ENCODE measurements at regions not wholly inside any gene's neighbourhood (a gene's known extent, or its start where the extent isn't known, plus 50 kb on each side); places are given as distances from the start of the nearest gene placed in this dataset.

DNA sequence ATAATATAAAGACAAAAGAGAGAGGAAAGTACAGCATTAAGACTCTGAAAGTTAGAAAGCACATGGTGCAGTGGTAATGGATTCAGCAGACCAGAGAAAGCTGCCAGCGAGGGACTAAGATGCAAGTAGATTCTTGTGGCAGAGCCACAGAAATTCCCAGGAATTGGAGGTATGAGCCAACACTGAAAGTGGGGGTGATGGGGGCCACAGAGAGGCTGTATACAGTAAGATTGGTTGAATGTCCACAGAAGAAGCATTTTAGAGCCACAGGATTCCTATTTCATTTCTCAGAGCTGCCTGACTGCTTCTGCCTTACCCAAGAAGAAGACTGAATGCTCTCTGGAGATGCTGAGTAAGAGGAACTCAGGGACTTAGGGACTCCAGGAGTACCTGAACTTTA lies 295.0 kb downstream of the LMO7 start:
- Histone ChIP-seq H3K4me3 (no peak overlapping the region), H3K27ac (replicated peaks in 1 of 4) (no peak overlapping the region), H3K36me3 (no peaks in the 10 kb centered on the region), H3K4me1 (peaks cover 0 to 14% (median 3%) of the 10 kb centered on the region in 4 donors), H3K9me3 (no peaks in the 10 kb centered on the region), H3K27me3 (no peaks in the 10 kb centered on the region)
- intact Hi-C loops (cut with DNase I) = no loop called here
- no peak for DNase-seq (ENCODE audit: extremely low spot score)
- WGBS = 85% methylated on average over 1 of the region's 1 CpG
- no peak for TF ChIP-seq POLR2A (IDR thresholded peaks at IDR 0.05; ENCODE audit: low read depth)
- TF ChIP-seq, protein P1, sequence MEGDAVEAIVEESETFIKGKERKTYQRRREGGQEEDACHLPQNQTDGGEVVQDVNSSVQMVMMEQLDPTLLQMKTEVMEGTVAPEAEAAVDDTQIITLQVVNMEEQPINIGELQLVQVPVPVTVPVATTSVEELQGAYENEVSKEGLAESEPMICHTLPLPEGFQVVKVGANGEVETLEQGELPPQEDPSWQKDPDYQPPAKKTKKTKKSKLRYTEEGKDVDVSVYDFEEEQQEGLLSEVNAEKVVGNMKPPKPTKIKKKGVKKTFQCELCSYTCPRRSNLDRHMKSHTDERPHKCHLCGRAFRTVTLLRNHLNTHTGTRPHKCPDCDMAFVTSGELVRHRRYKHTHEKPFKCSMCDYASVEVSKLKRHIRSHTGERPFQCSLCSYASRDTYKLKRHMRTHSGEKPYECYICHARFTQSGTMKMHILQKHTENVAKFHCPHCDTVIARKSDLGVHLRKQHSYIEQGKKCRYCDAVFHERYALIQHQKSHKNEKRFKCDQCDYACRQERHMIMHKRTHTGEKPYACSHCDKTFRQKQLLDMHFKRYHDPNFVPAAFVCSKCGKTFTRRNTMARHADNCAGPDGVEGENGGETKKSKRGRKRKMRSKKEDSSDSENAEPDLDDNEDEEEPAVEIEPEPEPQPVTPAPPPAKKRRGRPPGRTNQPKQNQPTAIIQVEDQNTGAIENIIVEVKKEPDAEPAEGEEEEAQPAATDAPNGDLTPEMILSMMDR (IDR thresholded peaks at IDR 0.05) = no peak
- TF ChIP-seq POLR2AphosphoS5 (IDR thresholded peaks at IDR 0.05) = no peak
- TF ChIP-seq EP300 (IDR thresholded peaks at IDR 0.05) = no peak

DNA sequence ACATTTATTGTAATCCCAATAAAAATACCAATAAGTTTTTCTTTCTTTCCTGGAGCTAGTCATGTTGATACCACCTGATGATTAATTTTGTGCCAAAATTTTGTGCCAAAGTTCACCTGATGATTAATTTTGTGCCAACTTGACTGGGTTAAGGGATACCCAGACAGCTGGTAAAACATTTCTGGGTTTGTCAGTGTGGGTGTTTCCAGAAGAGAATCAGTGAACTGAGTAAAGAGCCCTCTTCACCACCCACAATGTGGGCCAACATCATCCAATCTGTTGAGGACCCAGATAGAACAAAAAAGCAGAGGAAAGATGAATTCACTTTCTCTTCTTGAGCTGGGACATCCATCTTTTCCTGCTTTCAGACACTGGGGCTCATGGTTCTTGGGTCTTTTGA lies 292.9 kb downstream of the LMO7 start:
- H3K4me3 ChIP-seq = no peak overlapping the region

DNA sequence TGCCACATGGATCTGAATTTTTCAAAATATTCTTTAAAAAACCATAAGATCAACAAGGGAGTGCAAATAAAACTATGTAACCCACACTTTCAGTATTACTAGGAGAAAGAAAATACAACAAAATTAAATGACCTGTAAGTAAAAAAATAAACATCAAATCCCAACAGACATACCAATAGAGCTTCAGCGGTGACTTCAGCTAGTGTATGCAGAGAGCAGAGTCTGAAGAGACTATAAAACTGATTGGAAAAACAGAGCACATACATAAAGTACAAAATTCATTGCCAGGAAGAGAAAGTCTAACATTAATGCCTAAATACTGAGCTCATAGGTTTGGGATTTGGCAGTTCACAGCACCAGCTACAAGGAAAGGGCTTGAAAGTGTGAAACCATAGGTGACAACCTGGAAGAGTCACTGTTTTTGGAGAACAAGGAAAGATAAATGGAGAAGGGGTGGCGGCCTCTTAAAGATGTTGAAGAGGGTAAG lies 291.1 kb downstream of the LMO7 start:
- WGBS = 88% methylated on average over 2 of the region's 2 CpGs
- Histone ChIP-seq H3K4me3 (no peak overlapping the region), H3K36me3 (no peaks in the 10 kb centered on the region), H3K9me3 (no peaks in the 10 kb centered on the region), H3K27me3 (no peaks in the 10 kb centered on the region), H3K27ac (replicated peaks in 1 of 4) (no peak overlapping the region), H3K4me1 (peaks cover 0 to 26% (median 7%) of the 10 kb centered on the region in 4 donors)
- no peak for DNase-seq (ENCODE audit: extremely low spot score)
- intact Hi-C loops (cut with DNase I) = no loop called here
- TF ChIP-seq, protein P1 (IDR thresholded peaks at IDR 0.05) = no peak
- no peak for TF ChIP-seq EP300 (IDR thresholded peaks at IDR 0.05)
- no peak for TF ChIP-seq POLR2AphosphoS5 (IDR thresholded peaks at IDR 0.05)
- no peak for TF ChIP-seq POLR2A (IDR thresholded peaks at IDR 0.05; ENCODE audit: low read depth)

More for the DNA sequence above, 292.9 kb downstream of the LMO7 start:
- intact Hi-C loops (cut with DNase I) = no loop called here
- DNase-seq (ENCODE audit: extremely low spot score) = no peak
- H3K27ac ChIP-seq (replicated peaks in 1 of 4) = no peak overlapping the region
- no peaks in the 10 kb centered on the region for H3K27me3 ChIP-seq
- H3K9me3 ChIP-seq = no peaks in the 10 kb centered on the region
- H3K4me1 ChIP-seq = peaks cover 0 to 26% (median 7%) of the 10 kb centered on the region in 4 donors
- no peak for TF ChIP-seq POLR2A (IDR thresholded peaks at IDR 0.05; ENCODE audit: low read depth)
- TF ChIP-seq, protein P1 (IDR thresholded peaks at IDR 0.05) = no peak
- TF ChIP-seq POLR2AphosphoS5 (IDR thresholded peaks at IDR 0.05) = no peak
- TF ChIP-seq EP300 (IDR thresholded peaks at IDR 0.05) = no peak
- H3K36me3 ChIP-seq = no peaks in the 10 kb centered on the region

DNA sequence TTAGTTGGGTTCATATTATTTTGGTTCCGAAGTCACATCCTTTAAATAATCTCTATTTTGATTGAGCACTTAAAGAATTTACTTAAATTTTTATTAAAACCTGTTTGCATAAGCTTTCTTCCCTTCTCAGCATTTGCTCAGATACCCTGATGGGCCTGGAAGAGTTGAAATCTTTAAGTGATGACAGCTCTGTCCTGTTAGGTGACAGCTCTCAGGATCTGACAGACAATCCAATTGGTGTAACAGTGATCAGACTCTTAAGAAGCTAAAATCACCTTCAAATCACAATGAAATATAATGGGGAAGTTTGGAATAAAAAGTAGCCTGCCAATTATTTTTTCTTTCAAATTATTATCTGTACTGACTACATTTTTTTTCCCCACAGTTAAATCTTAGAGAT lies 284.4 kb downstream of the LMO7 start:
- Histone ChIP-seq H3K9me3 (no peaks in the 10 kb centered on the region), H3K27me3 (no peaks in the 10 kb centered on the region), H3K4me3 (no peak overlapping the region), H3K27ac (replicated peaks in 1 of 4) (no peak overlapping the region), H3K36me3 (no peaks in the 10 kb centered on the region), H3K4me1 (peaks cover 4 to 30% (median 21%) of the 10 kb centered on the region in 4 donors)
- WGBS = 77% methylated on average over 1 of the region's 1 CpG
- intact Hi-C loops (cut with DNase I) = no loop called here
- no peak for TF ChIP-seq EP300 (IDR thresholded peaks at IDR 0.05)
- no peak for TF ChIP-seq POLR2A (IDR thresholded peaks at IDR 0.05; ENCODE audit: low read depth)
- DNase-seq (ENCODE audit: extremely low spot score) = no peak

DNA sequence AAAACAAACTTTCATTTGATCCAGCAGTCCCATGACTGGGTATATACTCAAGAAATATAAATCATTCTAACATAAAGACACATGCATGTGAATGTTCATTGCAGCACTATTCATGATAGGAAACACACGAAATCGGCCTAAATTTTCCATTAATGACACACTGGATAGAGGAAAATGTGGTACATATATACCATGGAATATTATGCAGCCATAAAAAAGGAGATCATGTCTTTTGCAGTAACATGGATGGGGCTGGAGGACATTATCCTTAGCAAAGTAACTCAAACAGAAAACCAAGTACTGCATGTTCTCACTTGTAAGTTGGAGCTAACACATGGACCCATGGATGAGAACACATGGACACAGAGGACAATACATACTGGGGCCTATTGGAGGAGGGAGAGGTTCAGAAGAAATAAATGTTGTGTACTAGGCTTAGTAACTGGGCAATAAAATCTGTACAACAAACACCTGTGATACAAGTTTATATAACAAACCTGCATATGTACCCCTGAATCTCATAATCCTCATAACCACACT lies 283.6 kb downstream of the LMO7 start:
- Histone ChIP-seq H3K9me3 (no peaks in the 10 kb centered on the region), H3K27ac (replicated peaks in 1 of 4) (no peak overlapping the region), H3K27me3 (no peaks in the 10 kb centered on the region), H3K4me1 (peaks cover 4 to 32% (median 29%) of the 10 kb centered on the region in 4 donors), H3K4me3 (no peak overlapping the region), H3K36me3 (no peaks in the 10 kb centered on the region)
- intact Hi-C loops (cut with DNase I) = loop anchor here (10.0 kb wide), 1 partner anchor 415 kb away; no protein-coding TSS in a partner anchor
- TF ChIP-seq POLR2A (IDR thresholded peaks at IDR 0.05; ENCODE audit: low read depth) (no peak), EP300 (IDR thresholded peaks at IDR 0.05) (no peak), POLR2AphosphoS5 (IDR thresholded peaks at IDR 0.05) (no peak)
- TF ChIP-seq, protein P1 (IDR thresholded peaks at IDR 0.05) = no peak
- 88% methylated on average over 2 of the region's 2 CpGs for WGBS
- no peak for DNase-seq (ENCODE audit: extremely low spot score)
